GM19351 (cell line): ENCODE measurements at regions not wholly inside any gene's neighbourhood (a gene's known extent, or its start where the extent isn't known, plus 50 kb on each side); places are given as distances from the start of the nearest gene placed in this dataset.
A peak's percentile ranks its signal among the peaks of the same experiment; 100 is the strongest.

Experiments
- ATAC-seq: cut with Tn5 transposase; IDR thresholded peaks from one replicate; pipeline ENCODE4 v1.9.1; 2021; ENCODE audit warnings: mild to moderate bottlenecking, moderate library complexity; ENCODE audit not compliant: unreplicated experiment

DNA sequence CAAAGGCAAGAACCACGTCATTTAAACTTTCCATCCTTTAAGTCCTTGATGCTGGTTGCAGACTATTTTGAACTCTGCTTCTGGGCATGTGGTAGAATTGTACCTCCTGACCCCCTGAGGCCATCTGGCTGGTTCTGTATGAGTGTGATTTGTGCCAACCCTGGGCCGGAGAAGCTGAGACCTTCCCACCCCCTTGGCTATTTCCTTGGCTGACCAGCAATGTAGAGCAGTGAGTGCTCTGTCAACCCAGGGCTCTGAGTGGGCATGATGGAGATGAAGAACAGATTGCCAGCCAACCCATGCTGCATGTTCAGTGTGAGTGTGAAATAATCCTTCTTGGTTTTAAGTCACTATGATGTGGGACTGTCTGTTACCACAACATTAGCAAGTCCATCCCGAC lies 82.1 kb upstream of the RASGRP1 start:
- ATAC-seq: no peak

DNA sequence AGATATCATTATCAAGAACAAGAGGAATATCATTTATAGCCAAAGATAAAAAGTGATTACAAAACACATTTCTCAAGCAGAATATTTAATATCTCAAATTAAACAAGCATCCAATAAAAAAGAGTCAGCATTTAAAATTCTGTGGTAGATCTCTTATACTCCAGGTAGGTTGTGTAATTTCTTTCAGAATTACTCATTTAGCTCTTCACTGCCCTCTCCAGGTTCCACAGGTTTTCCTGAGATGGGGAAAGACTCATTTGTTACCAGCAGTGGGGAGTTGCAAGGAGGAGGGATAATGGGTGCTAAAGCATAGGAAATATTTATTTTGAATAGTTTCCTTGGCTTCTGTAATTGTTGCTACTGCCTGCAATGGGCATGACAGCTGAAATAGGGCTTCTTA lies 83.1 kb upstream of the RASGRP1 start:
- ATAC-seq: no peak

DNA sequence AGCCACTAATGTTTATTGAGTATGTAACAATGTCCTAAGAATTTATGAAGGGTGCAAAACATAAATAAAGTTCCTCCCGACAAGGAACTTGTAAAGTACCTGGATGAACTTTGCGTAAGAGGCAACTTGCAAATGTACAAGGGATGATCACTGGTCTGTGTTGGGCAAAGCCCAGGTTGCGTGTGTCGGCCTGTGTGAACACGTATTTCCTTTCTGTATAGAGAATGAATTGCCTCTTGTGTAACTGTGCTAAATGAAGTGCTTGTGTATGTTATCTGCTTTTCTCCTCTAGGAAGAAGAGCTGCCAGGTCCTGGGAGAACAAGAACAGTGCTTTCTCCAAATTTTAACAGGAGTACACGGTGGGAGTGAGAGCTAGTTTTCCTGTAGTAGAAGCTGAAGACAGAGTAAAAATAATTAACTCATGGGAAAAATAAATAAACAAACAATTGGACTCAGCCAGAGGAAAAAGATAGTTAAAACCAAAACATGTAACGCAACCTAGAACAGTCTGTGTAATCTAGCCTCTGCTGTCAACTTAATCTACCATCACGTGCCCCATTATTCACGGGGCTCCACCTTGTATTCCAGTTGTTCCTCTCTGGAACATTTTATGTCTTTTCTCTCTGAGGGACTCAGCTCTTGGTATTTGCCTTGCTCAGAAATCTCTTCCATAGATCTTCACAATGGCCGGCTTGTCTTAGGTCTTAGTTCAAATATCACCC lies 83.7 kb upstream of the RASGRP1 start:
- ATAC-seq: no peak

DNA sequence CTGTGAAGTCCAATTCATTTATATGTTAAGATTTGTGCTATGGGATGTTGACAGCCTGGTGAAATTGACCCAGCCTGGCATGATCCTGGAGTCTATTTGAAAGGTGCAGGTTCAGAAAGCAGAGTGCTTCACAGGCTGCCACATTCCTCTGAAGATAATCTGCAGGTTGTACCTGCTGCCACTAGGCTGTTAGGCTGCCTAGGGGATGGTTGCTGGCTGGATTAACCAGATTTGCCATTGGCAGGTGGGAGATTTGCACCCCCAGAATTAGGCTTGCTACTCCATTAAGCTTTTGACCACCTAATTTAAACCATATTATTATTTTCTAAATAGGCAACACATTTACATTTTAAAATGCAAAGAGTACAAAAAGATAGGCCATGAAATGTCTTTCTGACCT lies 85.8 kb upstream of the RASGRP1 start:
- no peak for ATAC-seq

DNA sequence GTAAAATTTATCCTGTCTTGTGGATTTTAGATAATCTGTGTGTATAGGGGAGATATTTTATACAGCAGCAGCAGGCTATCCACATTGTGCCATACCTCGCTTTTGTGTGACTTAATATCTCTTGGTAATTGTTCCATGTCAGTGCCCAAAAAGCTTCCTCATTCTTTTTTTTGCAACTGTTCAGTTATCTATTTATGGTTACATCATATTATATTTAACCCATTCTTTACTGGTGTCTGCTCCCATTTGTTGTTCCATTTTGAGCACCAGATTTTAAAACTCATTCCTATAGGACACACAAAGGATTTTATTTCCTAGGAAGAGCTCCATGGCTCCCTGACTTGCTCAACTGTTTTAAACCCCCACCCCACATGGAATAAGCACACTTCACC lies 86.3 kb upstream of the RASGRP1 start:
- no peak for ATAC-seq

DNA sequence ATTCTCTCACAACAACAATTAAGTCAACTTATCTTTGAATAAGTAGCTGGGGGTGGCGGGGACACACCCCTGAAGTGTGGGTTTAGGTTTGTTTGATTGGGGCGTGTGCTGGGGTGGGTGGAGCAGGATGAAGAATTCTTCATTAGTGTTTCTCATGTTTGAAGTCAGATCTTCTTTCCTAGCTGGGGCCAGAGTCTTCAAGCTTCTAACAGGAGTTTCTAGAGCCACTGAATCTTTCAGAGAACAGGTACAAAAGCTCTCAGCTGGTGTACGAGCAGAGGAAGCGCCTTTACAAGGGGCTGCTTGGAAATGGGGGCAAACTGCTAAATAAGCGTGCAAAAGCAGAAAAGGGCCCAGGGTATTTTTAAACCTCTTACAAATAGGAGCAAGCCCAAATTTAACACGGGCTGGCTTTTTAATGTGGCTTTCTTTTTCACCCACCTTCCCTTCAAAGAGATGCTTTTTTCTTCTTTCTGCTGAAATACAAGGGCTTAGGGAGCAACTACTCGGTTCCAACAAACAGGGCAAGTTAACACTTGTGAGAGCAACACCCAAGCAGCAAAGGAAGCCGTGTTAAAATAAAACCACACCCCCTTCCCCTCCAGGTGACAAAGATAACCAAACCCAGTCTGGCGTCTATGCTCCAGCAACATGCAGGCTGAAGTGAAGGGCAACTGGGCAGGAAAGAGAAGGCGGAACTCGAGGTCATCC lies 86.9 kb upstream of the RASGRP1 start:
- ATAC-seq: peak; percentile 64

DNA sequence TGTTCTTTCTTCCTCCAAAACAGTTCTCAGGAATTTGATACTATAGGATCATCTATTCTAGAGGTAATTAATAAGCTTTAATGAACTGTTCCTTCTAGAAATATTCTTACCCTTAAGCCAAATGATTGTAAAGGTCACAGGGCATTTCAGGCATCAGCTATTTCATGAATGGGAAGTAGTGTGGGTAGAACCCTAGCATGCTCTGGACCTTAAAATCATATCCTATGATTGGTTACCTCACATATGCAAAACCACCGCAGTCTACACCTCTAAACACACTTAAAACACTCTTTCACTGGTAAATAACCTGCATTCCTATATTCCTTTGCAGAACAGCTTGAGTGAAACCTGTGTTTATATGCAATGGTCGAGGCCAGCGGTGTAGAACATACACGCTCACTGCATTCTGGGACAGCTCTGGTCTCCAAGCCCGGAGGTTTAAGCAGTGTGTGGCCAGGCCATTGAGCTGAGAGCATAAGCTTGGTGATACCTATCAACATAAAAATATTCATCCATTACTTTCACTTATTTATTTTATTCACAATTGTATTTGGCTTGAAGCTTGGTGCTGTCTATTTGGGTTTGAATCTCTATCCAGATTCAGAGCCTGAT lies 87.7 kb upstream of the RASGRP1 start:
- no peak for ATAC-seq

DNA sequence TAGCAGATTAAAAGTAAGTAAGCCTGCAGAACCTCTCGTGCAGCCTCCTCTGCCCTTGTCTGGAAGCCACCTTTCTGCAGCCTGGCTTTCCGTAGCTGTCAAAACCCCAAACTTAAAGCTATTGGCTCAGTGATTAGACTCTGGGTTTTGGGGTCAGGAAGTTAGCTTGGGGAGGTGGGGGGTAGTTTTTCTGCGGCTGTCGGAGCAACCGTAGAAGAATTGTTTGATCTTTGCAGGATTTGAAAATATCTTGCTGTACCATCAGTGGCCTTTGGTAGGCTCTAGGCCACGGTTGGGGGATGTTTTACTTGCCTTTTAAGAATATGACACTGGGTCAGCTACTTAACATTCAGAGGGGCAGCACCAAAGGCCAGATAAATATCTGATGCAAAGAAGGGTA lies 88.4 kb upstream of the RASGRP1 start:
- no peak for ATAC-seq

DNA sequence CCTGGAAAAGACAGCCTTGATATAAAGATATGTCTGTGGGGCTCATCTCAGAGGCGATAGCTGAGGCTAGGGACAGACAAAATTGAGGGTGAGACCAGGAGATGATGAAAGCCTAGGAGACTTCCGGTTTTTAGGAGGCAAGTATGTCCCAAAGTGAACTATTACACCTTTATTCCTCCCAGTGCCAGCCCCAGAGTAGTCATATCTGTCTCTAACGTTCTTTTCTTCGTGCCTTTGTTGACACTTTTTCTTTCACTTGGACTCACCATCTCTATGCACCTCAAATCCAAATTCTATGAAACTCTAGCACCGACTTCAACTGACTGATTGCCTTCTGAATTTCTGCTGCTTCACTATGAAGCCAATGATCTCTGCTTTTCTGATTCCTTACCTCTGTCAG lies 93.8 kb upstream of the RASGRP1 start:
- no peak for ATAC-seq

DNA sequence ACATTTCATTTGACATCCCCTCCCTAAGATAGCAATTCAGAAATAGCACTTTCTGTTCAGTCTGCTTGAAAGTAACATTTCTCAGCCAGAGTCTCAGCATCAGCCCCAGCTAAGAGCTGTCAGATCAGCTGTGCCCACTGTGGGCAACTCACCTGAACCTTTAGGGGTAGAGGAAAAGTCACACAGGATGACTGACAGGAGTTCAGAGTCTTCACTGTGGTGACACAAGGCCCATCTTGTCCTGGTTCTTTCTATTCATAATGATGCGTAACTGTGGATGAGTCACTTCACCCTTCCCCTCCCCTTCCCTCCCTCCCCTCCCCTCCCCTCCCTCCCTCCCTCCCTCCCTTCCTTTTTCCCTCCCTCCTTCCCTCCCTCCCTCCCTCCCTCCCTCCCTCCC lies 96.1 kb upstream of the RASGRP1 start:
- ATAC-seq: no peak

DNA sequence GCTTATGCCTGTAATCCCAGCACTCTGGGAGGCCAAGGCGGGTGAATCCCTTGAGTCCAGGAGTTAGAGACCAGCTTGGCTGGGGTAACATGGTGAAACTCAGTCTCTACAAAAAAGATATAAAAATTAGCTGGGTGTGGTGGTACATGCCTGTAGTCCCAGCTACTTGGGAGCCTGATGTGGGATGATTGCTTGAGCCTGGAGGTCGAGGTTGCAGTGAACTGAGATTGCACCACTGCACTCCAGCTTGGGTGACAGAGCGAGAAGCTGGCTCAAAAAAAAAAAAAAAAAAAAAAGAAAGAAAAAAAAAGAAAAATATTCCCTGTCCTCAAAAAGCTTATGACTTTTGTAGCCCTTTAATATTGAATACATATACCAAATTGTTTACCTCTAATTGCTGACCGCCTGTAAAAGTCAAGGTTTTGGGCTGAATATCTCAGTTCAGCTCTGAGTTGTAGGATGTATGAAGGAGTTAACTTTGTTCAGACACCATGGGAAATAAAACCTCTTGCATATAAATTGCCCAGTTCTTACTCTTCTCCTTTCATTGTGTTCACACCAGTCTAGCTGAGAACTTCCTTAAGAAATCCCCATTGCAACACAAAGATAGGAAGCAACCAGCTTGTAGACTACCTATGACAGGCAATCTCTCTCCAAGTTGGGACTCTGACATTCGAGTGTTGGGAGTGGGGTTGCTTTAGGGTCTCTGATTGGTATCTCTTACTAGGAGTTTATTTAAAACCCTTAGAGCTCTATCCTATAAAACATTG lies 97.6 kb upstream of the RASGRP1 start:
- no peak for ATAC-seq

DNA sequence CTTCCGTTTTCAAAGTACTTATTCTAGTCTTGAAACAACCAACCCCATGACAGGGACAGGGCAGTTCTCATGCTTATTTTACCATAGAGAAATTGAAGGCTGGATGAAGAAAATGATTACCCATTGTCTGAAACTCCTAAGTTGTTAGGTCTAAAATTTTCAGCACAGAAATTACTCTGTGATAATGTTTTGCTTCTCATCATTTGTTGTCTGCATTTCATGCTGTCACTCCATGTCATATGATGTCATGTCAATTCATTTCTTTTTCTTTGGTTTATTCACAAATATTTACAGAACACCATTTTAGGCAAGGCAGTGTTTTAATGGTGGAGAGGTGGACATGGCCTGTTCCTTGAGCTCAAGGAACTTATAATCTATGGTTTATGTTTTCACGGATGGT lies 98.2 kb upstream of the RASGRP1 start:
- no peak for ATAC-seq

DNA sequence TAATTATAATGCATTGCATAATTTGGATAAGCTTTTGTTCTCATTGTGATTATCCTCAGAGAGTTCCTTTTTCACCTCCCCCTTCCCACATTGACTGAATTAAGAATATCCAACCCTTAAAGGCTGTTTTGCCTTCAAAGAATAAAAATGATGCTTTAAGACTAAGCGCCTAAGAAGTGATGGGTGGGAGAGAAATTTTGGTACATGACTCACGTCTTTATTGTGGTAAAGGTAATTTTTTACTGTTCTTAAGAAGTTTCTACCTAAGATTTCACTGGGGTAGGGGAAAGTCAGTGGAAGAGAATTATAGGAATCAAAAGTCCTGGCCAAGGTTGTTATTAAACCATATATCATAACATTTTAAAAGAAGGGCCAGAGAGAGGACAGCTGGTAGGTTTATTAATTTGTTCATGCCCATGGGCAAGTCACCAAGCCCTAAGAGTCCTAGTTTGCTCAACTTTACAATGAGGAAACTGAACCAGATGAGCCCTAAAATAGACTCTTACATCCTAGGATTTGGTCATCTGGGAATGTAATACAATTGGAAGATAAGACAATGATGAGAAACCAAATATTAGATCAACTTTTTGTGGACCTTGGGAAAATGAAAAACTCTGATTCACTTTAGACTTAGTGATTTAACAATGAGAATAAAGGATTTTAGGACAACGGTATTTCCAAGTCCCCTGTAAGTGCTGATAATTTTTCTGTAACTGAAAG lies 101.1 kb upstream of the RASGRP1 start:
- no peak for ATAC-seq

DNA sequence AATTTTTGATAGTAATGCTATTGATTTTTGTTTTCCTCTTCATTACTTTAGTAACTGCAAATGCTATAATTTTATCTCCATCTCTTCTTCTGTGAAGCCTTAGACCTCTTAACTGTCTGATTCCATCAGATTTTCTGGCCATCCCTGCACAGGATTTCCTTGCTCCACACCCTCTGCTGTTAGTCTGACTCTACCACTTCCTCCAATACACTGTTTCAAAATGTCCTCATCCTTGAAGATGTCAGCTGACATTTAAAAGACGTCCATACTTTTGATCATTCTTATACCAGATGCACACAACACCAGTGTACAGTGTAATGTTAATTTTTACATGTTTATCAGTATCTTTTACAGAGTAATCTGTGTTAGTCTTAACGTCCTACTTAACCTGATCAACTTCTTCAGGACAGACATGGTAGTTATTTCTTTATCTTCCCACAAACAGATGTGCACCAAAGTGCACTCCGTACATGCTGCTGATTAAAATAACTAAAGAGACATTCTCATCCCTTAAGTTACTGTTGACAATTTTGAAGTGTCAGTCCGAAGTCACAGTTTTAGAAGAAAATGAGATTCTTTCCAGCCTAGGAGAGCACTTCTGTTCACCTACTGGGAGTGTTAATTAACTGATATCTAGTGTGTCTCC lies 102.4 kb upstream of the RASGRP1 start:
- ATAC-seq: no peak

DNA sequence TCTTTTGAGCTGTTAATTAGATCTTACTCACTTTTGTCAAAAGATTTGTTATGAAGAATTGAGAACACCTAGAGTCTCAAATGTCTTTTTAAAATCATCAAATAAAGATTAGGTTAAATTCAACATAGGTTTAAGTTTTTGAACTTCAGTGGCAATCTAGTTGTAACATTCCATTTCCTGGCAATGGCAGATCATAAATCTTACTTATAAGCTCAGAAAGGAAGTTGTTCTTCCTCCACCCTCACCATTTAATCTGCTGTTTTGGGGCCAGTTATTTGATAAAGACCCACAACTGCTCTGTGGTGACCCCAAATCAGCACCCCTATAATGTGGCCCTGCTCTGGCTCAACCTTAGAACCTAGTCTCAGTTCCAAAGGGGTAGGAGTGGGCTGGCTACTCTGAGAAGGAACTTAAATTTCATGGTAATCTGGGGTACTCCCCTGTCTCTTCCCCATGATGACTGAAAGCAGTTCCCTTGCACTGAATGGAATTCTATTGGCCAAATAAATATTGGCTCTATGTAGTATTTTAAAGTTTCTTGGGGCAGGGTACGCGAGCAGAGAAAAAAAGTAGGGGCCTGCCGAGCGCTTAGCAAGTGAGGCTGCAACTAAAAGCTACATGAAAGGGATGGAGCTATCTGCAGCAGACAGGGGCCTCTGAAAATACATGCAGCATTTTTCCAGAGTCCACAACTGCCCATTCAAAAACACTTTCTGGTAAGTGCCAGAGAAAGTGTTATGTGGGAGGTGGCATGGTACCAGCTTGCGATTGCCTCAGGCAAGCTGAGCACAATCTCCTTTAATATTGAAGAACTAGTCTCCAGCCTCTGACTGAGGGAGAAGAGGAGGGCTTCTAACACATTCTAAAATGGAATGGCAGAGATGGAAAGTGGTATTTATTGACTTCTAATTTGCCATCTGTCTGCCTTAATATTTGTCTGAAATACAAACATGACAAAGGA lies 103.6 kb upstream of the RASGRP1 start:
- no peak for ATAC-seq

DNA sequence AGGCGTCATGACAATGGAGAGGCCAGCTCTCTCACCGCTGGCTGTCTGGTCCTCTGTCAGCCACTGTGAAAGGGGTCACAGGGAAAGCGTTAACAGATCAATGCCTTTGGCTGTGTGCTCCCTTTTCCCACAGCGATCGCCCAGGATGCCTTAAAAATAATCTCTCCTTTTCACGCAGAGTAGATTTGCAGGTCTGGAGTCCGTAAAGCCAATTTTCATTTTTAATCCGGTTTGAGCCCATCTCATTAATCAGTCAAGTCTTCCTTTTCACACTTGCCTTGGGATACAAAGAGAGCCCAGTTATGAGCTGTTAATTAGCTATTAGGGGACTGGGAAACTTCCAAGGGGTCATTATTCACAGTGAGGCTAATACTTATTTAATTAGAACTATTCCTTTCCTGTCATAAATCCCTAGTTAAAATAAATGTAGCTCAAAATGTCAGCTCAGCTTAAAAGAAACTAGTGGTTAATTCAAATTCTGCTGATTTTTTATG lies 104.3 kb upstream of the RASGRP1 start:
- no peak for ATAC-seq

DNA sequence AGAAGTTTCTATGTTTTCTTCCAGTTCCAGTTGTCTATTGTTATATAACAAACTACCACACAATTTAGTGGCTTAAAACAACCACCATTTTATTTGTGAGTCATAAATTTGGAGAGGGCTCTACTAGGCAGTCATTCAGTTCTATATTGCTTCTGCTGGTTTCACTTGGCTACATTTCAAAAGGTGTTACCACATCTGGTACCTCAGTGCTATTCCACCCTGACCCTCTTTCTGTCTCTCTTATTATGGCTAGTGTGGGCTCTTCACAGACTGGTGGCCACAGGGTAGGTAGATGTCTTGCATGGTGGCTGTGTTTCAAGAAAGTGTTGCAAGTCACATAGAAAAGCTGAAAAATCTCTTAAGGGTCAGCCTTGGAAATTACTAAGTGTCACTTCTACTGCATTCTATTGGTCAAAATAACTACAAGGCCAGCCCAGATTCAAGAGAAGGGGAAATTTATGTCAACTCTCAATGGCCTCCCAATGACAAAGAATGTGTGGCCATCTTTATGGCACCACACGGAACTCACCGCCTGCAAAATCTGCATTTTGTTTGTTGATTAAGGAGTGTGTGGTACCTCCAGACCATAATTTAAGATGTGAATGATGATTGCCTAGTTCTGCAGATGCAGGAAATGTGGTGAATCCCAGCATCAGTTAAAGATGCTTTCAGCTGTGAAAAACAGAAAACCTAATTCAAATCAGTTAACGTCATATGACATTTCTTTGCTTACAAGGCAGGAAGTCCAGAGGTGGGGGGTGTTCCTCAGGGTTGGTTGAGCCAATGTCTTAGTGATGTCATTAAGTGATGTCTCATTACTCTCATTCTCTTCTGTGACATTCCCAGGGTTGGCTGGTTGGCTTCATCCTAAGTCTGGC lies 105.8 kb upstream of the RASGRP1 start:
- peak; percentile 47 for ATAC-seq

DNA sequence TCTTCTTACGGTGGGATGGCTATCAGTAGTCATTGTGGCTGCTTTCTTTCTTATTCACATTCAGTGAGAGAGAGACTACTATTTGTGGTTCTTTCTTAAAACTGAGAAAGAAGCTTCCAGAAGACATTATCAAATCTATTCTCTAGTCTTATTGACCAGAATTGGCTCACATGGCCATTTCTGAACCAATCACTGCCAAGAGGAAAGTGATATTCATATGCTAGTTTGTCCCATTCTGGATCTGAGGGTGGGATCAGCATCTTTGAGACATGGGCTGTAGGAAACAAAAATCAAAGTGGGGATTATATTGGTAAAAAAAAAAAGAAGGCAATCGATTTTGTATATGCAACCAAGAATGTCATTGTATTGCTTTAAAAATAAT lies 106.4 kb upstream of the RASGRP1 start:
- ATAC-seq: no peak
